Tibial artery (tissue), 4 donors: ENCODE measurements at regions not wholly inside any gene's neighbourhood (a gene's known extent, or its start where the extent isn't known, plus 50 kb on each side); places are given as distances from the start of the nearest gene placed in this dataset.

ENCODE experiments used
- DNase-seq, 2 donors: peaks; one replicate each; pipeline ENCODE4 v3.0.0-alpha.2; 2019
- H3K27ac ChIP-seq, 2 donors: fragments of 200-600 bp; sonication (generic) in 1 of 2; 1 replicate in 1 of 2; 2 replicates in 1 of 2; pipeline ENCODE4 v1.5.1; 2018 to 2019; ENCODE audit warnings: mild to moderate bottlenecking in 1 of 2
- H3K27me3 ChIP-seq, 2 donors: fragments of 200-600 bp; sonication (generic) in 1 of 2; one replicate each; pipeline versions ENCODE4 v1.5.1 to v1.6.0; 2016 to 2019
- H3K36me3 ChIP-seq, 3 donors: fragments of 200-600 bp; sonication (generic) in 2 of 3; one replicate each; pipeline ENCODE4 v1.5.1; 2016 to 2019; ENCODE audit warnings: mild to moderate bottlenecking in 2 of 3
- H3K4me1 ChIP-seq, 4 donors: fragments of 200-600 bp; sonication (generic) in 2 of 4; 1 replicate in 3 of 4; 2 replicates in 1 of 4; pipeline ENCODE4 v1.5.1; 2016 to 2019
- H3K4me3 ChIP-seq, 2 donors: fragments of 200-600 bp; sonication (generic) in 1 of 2; 1 replicate in 1 of 2; 2 replicates in 1 of 2; pipeline ENCODE4 v1.5.1; 2018 to 2019; ENCODE audit warnings: mild to moderate bottlenecking in 2 of 2
- H3K9me3 ChIP-seq, 3 donors: fragments of 200-600 bp; sonication (generic) in 1 of 3; one replicate each; pipeline ENCODE4 v1.5.1; 2016 to 2019
- CTCF ChIP-seq, 2 experiments: fragments of 200-600 bp in 1 of 2; fragments of 450-650 bp in 1 of 2; IDR thresholded peaks; one replicate each; pipeline ENCODE4 v1.5.1; 2017 to 2019; ENCODE audit warnings: antibody characterized with exemption in 2 of 2, mild to moderate bottlenecking in 1 of 2, moderate library complexity in 1 of 2
- intact Hi-C: fragments of 100-400 bp; cut with DNase I; formaldehyde crosslinking; loops from one replicate; pipeline ENCODE4 v1.15.0; 2023; ENCODE audit warnings: low total_unique reads

- H3K27me3 ChIP-seq, result no peaks in the 10 kb centered on the region
- H3K9me3 ChIP-seq, result no peaks in the 10 kb centered on the region
- no peaks in the 10 kb centered on the region for H3K4me1 ChIP-seq
- intact Hi-C loops, result no loop called here
- TF ChIP-seq CTCF (IDR thresholded peaks at IDR 0.05), result no peak
- no peak for DNase-seq
- no peaks in the 10 kb centered on the region for H3K36me3 ChIP-seq
- H3K4me3 ChIP-seq, result no peak overlapping the region
- no peak overlapping the region for H3K27ac ChIP-seq
Measured at GRCh38 chr10:84987039-84987438, 658.6 kb downstream of the CCSER2 start.

GRCh38 chr10:84988011-84988410 is 659.6 kb downstream of the CCSER2 start:
- Histone ChIP-seq H3K36me3 (no peaks in the 10 kb centered on the region), H3K4me1 (no peaks in the 10 kb centered on the region), H3K4me3 (no peak overlapping the region), H3K27me3 (no peaks in the 10 kb centered on the region), H3K27ac (no peak overlapping the region), H3K9me3 (no peaks in the 10 kb centered on the region)
- intact Hi-C loops, result no loop called here
- no peak for TF ChIP-seq CTCF (IDR thresholded peaks at IDR 0.05)
- DNase-seq, result no peak

- no peak overlapping the region for H3K27ac ChIP-seq
- no peaks in the 10 kb centered on the region for H3K4me1 ChIP-seq
- H3K9me3 ChIP-seq, result no peaks in the 10 kb centered on the region
- no peaks in the 10 kb centered on the region for H3K36me3 ChIP-seq
- no peak overlapping the region for H3K4me3 ChIP-seq
- no peak for DNase-seq
- no peak for TF ChIP-seq CTCF (IDR thresholded peaks at IDR 0.05)
- H3K27me3 ChIP-seq, result no peaks in the 10 kb centered on the region
- intact Hi-C loops, result no loop called here
Measured at GRCh38 chr10:84990713-84991112, 662.3 kb downstream of the CCSER2 start.

GRCh38 chr10:84991301-84991700 is 662.9 kb downstream of the CCSER2 start:
- no peak for DNase-seq
- no peaks in the 10 kb centered on the region for H3K4me1 ChIP-seq
- no peak for TF ChIP-seq CTCF (IDR thresholded peaks at IDR 0.05)
- intact Hi-C loops, result no loop called here
- H3K27ac ChIP-seq, result no peak overlapping the region
- H3K36me3 ChIP-seq, result no peaks in the 10 kb centered on the region
- no peaks in the 10 kb centered on the region for H3K9me3 ChIP-seq
- no peak overlapping the region for H3K4me3 ChIP-seq
- H3K27me3 ChIP-seq, result no peaks in the 10 kb centered on the region

GRCh38 chr10:84993251-84994035 is 665.1 kb downstream of the CCSER2 start:
- Histone ChIP-seq H3K4me3 (no peak overlapping the region), H3K27ac (no peak overlapping the region), H3K36me3 (no peaks in the 10 kb centered on the region), H3K4me1 (no peaks in the 10 kb centered on the region), H3K27me3 (no peaks in the 10 kb centered on the region), H3K9me3 (no peaks in the 10 kb centered on the region)
- intact Hi-C loops, result no loop called here
- DNase-seq, result no peak
- TF ChIP-seq CTCF (IDR thresholded peaks at IDR 0.05), result no peak
